OCI-LY3 (cell line): ENCODE measurements at regions not wholly inside any gene's neighbourhood (a gene's known extent, or its start where the extent isn't known, plus 50 kb on each side); places are given as distances from the start of the nearest gene placed in this dataset.

Experiments used
- H2AFZ ChIP-seq: fragments of 200-600, 300-600 bp; shearing (Covaris generic); 2 replicates; pipeline ENCODE4 v1.6.0; 2014; ENCODE audit warnings: antibody characterized with exemption, low read depth, low read length
- H3K27ac ChIP-seq: fragments of 200-600, 300-600 bp; sonication (generic); 2 replicates; pipeline ENCODE4 v1.5.1; 2014; ENCODE audit warnings: mild to moderate bottlenecking, low read length, moderate library complexity, mixed read lengths
- H3K27me3 ChIP-seq: fragments of 200-600, 300-600 bp; sonication (generic); 2 replicates; pipeline ENCODE4 v1.6.1; 2014; ENCODE audit warnings: low read depth, low read length, mixed read lengths
- H3K36me3 ChIP-seq: fragments of 200-600, 300-600 bp; sonication (generic); replicated peaks from 2 replicates; pipeline ENCODE3; 2014; ENCODE audit warnings: low read depth, low read length, mixed read lengths
- H3K4me1 ChIP-seq: fragments of 300-600, 200-600 bp; sonication (generic); 2 replicates; pipeline ENCODE4 v1.6.1; 2014; ENCODE audit warnings: low read length, mixed read lengths
- H3K4me2 ChIP-seq: fragments of 200-600, 300-600 bp; sonication (generic); 2 replicates; pipeline ENCODE4 v1.6.1; 2014; ENCODE audit warnings: low read length, mixed read lengths
- H3K4me3 ChIP-seq: fragments of 300-600, 200-600 bp; sonication (generic); 2 replicates; pipeline ENCODE4 v1.5.1; 2014; ENCODE audit warnings: antibody characterized with exemption, mild to moderate bottlenecking, low read length, moderate library complexity
- H3K79me2 ChIP-seq: fragments of 300-600, 200-600 bp; shearing (Covaris generic); 2 replicates; pipeline ENCODE4 v1.6.1; 2014; ENCODE audit warnings: mild to moderate bottlenecking, low read length, mixed read lengths
- H3K9ac ChIP-seq: fragments of 300-600, 200-600 bp; shearing (Covaris generic); 2 replicates; pipeline ENCODE4 v1.6.0; 2014; ENCODE audit warnings: mild to moderate bottlenecking, low read length, moderate library complexity
- H3K9me3 ChIP-seq: fragments of 200-600, 300-600 bp; shearing (Covaris generic); 2 replicates; pipeline ENCODE4 v1.6.1; 2014; ENCODE audit warnings: low read length, mixed read lengths; ENCODE audit not compliant: insufficient read depth
- H4K20me1 ChIP-seq: fragments of 200-600, 300-600 bp; sonication (generic); 2 replicates; pipeline ENCODE4 v1.6.1; 2016; ENCODE audit warnings: low read length, mixed read lengths; ENCODE audit not compliant: insufficient read depth
- CTCF ChIP-seq: fragments of 200-600, 300-600 bp; sonication (generic); IDR thresholded peaks from 2 replicates; pipeline ENCODE4 v1.5.1; 2014; ENCODE audit warnings: antibody characterized with exemption, low read length, low read depth
- EZH2phosphoT487 ChIP-seq: fragments of 200-600 bp; shearing (Covaris generic); IDR thresholded peaks from 2 replicates; pipeline ENCODE4 v1.6.1; 2018; ENCODE audit warnings: antibody characterized with exemption, mixed run types, low read depth

- H3K4me2 ChIP-seq: no peak overlapping the region
- no peak for TF ChIP-seq CTCF
- no peak for TF ChIP-seq EZH2phosphoT487
- no peak overlapping the region for H3K9ac ChIP-seq
- 0 out of 2 replicates have a peak, but pooled peaks cover 5% of the 10 kb centered on the region for H3K4me1 ChIP-seq
- no peak overlapping the region for H3K4me3 ChIP-seq
- H3K79me2 ChIP-seq: no peaks in the 10 kb centered on the region
- no peaks in the 10 kb centered on the region for H3K9me3 ChIP-seq
- H4K20me1 ChIP-seq: no peaks in the 10 kb centered on the region
- H3K27me3 ChIP-seq: no peaks in the 10 kb centered on the region
- no peaks in the 10 kb centered on the region for H3K36me3 ChIP-seq
- H2AFZ ChIP-seq: no peak overlapping the region
- no peak overlapping the region for H3K27ac ChIP-seq
Observed at GRCh38 chr14:42931308-42931707, 1324.6 kb downstream of the LRFN5 start.

GRCh38 chr14:42929806-42930480 lies 1323.3 kb downstream of the LRFN5 start:
- Histone ChIP-seq H3K27ac (no peak overlapping the region), H3K4me2 (no peak overlapping the region)

GRCh38 chr14:42927313-42927712 lies 1320.6 kb downstream of the LRFN5 start:
- Histone ChIP-seq H3K27me3 (no peaks in the 10 kb centered on the region), H3K79me2 (no peaks in the 10 kb centered on the region), H2AFZ (no peak overlapping the region), H3K4me1 (0 out of 2 replicates have a peak, but pooled peaks cover 5% of the 10 kb centered on the region), H3K9me3 (no peaks in the 10 kb centered on the region), H3K4me2 (no peak overlapping the region), H3K4me3 (no peak overlapping the region), H3K9ac (no peak overlapping the region), H4K20me1 (no peaks in the 10 kb centered on the region), H3K36me3 (no peaks in the 10 kb centered on the region), H3K27ac (no peak overlapping the region)
- TF ChIP-seq EZH2phosphoT487 (no peak), CTCF (no peak)

More at GRCh38 chr14:42929806-42930480, 1323.3 kb downstream of the LRFN5 start:
- Histone ChIP-seq H3K27me3 (no peaks in the 10 kb centered on the region), H3K79me2 (no peaks in the 10 kb centered on the region), H3K9me3 (no peaks in the 10 kb centered on the region), H3K4me1 (0 out of 2 replicates have a peak, but pooled peaks cover 5% of the 10 kb centered on the region), H3K9ac (no peak overlapping the region), H3K4me3 (no peak overlapping the region), H3K36me3 (no peaks in the 10 kb centered on the region), H2AFZ (0 out of 2 replicates have a peak overlapping the region, but pooled peaks have one; percentile 35), H4K20me1 (no peaks in the 10 kb centered on the region)
- TF ChIP-seq EZH2phosphoT487 (no peak), CTCF (no peak)

- Histone ChIP-seq H3K36me3 (no peaks in the 10 kb centered on the region), H3K4me2 (no peak overlapping the region), H3K9ac (no peak overlapping the region), H2AFZ (no peak overlapping the region), H4K20me1 (no peaks in the 10 kb centered on the region), H3K4me1 (no peaks in the 10 kb centered on the region), H3K27ac (no peak overlapping the region), H3K9me3 (no peaks in the 10 kb centered on the region), H3K4me3 (no peak overlapping the region), H3K27me3 (no peaks in the 10 kb centered on the region), H3K79me2 (no peaks in the 10 kb centered on the region)
- TF ChIP-seq EZH2phosphoT487 (no peak), CTCF (no peak)
Observed at GRCh38 chr14:42921901-42922300, 1315.2 kb downstream of the LRFN5 start.
